GM18519 (cell line): ENCODE measurements at regions not wholly inside any gene's neighbourhood (a gene's known extent, or its start where the extent isn't known, plus 50 kb on each side); places are given as distances from the start of the nearest gene placed in this dataset.
"Not testable (repeated sequence)": the region's sequence is repeated elsewhere in the genome, so short reads cannot be mapped to it uniquely, and the experiment has no call there.

Experiments used
- ATAC-seq: cut with Tn5 transposase; IDR thresholded peaks from one replicate; pipeline ENCODE4 v1.9.1; 2021; ENCODE audit warnings: mild to moderate bottlenecking, moderate library complexity; ENCODE audit not compliant: unreplicated experiment, low FRiP score

- no peak for ATAC-seq
Observed at GRCh38 chr4:81698538-81699296, 227.0 kb upstream of the RASGEF1B start.

DNA sequence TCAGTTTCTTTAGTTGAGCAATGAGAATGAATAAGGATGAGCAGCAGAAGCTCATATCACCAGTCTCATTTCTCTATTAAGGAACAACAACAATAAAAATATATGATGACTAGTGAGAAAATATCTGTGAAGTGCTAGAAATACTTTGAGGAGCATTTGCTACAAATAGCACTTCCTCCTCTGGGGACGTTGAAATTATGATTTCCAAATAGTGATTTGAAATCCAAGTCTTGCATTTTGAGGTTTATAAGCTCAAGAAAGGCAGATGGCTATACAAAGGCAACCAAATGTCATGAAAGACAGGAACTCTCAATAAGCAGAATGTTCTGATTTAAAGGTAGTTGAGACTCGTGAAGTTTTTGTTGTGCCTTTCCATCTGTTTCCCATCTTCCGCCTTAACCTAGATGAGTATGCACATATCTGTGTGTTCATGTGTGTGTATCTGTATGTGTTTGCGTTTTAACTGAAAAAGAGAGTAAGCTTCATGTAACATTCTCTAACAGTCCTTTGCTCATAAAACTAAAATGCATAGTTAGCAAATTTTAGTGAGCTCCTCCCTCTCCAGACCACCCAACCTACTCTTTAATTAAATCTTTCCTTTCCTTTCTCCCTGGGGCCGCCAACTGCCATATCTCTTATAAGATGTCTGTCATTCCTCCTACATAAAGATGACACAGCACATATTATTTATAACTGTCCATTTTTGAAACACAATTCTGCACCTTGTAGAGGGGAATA is 222.6 kb upstream of the RASGEF1B start:
- no peak for ATAC-seq

DNA sequence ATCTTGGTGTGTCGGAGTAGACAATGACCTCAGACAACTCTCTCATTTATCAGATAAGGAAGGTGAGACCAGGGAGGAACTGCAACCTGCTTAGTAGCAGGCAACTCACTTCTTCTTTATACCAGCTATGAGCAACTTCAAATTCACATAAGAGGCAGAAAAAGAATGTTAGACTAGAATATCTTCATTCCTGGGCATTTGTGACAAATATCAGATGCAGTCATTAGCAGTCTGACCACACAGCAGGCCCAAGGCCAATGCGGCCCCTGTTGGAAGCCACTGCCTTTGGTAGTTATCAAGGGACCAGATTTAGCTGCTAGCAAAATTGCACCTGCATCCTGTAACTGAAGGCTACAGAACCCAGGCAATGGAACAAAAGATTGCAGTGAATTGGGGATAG is 219.2 kb upstream of the RASGEF1B start:
- no peak for ATAC-seq

- no peak for ATAC-seq
Observed at GRCh38 chr4:81688085-81688484, 216.4 kb upstream of the RASGEF1B start.

GRCh38 chr4:81687471-81687870 is 215.8 kb upstream of the RASGEF1B start:
- ATAC-seq: no peak

DNA sequence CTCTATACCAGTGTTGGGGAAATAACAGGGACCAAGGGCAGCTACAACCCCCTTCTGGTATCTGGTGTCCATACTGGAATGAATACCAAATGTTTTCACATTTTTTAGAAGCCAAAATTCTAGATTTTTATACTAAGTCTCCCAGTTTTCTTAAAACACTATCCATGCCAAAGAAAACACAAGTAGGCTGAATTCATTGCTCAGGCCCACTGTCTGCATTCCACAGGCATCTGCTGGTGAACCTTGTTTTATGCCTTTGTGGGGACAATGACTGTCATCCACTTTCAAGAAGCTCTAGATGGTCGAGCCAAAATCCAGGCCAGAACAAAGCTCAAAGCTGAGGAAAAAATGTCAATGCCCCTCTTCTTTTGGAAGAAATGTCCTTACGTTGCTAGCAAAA is 213.4 kb upstream of the RASGEF1B start:
- no peak for ATAC-seq

GRCh38 chr4:81684352-81684751 is 212.6 kb upstream of the RASGEF1B start:
- ATAC-seq: no peak

DNA sequence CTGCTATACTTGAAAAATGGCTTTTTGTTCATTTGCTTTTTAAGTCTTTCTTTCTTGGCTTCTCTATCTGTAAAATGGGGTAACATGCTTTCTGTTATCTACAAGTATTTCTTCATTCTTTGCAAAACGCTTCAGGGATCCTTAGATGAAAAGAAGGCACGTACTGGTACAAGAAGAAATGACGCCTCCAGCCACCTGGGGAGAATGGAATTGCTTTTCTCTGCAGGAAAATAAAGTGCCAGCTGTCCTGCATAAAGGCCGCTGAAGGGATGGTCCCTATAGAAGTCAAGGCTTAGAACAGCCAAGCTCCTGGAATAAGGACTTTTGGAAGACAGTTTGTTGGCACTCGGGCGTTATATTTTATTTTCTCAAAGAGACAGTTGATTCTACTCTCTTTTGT is 210.8 kb upstream of the RASGEF1B start:
- no peak for ATAC-seq

- no peak for ATAC-seq
Observed at GRCh38 chr4:81679315-81679714, 207.6 kb upstream of the RASGEF1B start.

DNA sequence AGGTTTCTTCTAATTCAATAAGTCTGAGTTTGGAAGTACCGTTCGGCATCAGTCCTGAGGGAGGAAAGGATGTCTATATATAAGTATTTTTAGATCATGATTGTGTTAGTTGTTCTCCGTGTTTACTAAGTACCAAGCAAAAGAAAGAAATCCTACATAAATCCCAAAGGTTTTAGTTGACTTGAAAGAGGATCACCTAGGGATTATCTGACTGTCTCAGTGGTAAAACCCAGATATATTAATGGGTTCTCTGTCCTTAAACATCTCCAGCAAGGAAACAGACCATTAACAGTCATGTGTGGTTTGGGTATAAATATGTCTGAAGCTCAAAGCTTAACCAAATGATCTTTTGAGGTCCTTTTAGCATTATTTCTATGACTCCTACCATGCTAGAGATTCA is 207.1 kb upstream of the RASGEF1B start:
- ATAC-seq: no peak

DNA sequence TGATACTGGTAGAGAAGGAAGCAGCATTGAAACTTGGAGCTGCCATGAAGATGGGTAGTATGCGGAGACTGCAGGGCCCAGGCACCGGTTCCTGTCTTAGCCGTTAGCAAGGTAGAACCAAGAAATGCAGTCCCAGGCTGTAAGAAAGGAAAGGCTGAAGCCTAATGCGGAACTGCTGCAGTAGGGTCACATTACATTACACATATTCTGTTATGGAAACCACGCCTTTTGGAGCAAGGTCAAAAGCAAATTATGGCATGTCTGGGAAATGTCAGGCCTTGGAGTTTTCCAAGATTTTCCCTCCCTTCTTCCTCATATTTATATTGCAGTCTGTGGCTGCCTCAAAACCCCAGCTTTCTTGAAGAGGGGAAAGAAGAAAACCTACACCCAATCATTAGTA is 204.8 kb upstream of the RASGEF1B start:
- ATAC-seq: no peak

DNA sequence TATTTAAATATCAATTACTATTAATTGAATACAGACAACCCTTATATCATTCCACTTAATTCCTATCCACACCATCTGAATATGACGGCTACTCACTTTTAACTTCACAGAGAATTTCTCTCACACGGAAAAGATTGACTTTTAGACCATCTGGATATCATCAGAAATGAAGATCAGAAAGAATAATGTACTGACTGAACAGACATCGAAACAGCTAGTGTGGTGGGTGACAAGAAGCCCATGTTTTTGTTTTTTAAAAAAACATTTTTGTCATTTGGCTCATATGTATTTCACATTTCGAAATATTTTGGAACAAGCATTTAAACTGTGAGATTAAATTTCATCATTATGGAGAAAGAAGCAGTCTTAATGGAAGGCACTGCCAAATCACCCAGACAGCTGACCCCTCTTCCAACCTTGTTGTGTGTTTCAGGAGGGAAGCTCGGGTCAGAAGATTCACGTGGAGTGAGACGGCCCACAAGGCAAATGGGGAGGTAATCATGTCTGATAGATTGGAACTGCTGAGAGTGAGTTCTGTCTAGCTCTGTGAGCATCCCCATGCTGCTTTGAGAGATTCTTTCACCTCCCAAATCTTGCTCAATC is 204.2 kb upstream of the RASGEF1B start:
- no peak for ATAC-seq

- ATAC-seq: no peak
Observed at GRCh38 chr4:81673961-81674360, 202.3 kb upstream of the RASGEF1B start.

DNA sequence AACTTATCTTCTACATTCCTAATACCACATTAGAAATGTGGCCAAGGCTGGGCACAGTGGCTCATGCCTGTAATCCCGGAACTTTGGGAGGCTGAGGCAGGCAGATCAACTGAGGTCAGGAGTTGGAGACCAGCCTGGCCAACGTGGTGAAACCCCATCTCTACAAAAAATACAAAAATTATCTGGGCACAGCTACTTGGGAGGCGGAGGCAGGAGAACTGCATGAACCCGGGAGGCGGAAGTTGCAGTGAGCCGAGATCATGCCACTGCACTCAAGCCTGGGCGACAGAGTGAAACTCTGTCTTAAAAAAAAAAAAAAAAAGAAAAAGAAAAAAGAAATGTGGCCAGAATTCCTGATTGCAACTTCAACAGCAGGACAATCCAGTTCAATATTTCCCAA is 196.6 kb upstream of the RASGEF1B start:
- ATAC-seq: not testable (repeated sequence)

DNA sequence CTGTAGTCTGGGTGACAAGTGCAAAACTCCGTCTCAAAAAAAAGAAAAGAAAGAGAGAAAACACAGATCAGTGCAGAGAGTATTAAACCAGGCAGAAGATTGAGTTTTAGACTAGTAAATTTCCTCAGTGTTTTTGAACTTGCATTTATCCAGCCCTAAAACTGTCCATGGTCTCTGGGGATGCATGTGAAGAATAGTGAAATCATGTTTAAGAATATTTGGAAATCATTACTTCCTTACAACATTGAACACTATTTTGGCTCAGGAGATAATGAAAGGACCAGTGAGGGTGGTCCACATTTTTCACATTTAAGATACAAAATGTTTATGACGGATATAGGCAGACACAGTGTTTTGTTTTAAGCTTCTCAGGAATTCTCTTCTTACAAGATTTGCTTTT is 195.8 kb upstream of the RASGEF1B start:
- ATAC-seq: no peak

DNA sequence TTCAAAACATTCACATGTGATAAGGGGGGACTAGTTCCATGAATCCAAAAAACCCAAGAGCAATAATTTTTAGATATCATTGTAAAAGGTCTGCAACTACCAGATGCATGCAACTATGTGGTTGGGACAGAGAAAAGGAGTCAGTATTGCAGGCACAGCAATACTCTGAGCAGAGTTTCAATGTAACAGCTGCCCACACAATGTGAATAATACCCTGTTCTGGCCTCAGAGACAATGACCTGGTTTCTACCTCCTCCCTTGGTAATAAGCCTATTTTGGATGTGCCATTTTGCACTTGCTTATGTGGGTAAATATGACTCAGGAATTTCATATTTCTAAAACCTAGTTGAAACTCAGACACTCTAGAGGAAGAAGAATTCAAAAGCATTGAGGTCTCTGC is 194.8 kb upstream of the RASGEF1B start:
- ATAC-seq: no peak

GRCh38 chr4:81665649-81666048 is 193.9 kb upstream of the RASGEF1B start:
- no peak for ATAC-seq

GRCh38 chr4:81665045-81665444 is 193.3 kb upstream of the RASGEF1B start:
- ATAC-seq: no peak

GRCh38 chr4:81664079-81664478 is 192.4 kb upstream of the RASGEF1B start:
- no peak for ATAC-seq

GRCh38 chr4:81663368-81663767 is 191.7 kb upstream of the RASGEF1B start:
- ATAC-seq: no peak

DNA sequence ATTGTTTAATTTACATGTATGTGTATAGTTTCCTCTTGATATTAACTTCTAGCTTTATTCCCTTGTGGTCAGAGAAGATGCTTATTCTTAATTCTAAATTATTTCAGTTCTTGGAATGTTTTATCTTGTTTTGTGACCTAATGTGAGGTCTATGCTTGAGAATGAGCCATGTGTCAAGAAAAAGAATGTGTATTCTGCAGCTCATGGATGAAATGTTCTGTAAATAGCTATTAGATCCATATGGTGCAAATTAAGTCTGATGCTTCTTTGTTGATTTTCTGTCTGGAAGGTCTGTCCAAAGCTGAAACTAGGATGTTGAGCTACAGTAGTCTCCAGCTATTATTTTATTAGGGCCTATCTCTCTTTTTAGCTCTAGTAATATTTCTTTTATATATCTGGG is 187.3 kb upstream of the RASGEF1B start:
- ATAC-seq: no peak

DNA sequence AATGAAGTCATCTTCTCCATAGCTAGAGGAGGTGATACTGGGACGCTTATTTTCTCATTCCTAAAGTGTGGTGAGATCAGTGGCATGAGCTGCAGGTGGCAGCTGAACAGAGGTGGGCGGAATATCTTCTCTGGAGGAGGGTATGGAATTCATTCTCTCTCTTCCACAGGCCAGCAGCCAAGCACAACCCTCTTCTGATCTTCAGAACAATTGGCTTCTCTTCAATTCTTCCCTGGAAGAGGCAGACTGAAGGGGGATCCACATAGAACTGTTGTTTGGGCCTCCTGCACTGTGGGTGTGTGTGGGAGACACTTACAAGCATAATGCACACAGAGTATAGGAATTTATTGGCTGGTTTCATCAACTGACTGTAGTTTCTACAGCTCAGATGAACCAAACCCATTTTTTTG is 180.4 kb upstream of the RASGEF1B start:
- ATAC-seq: no peak
